H9 (cell line): ENCODE measurements at regions not wholly inside any gene's neighbourhood (a gene's known extent, or its start where the extent isn't known, plus 50 kb on each side); places are given as distances from the start of the nearest gene placed in this dataset.

Experiments
- DNase-seq: peaks from one replicate; pipeline ENCODE4 v3.0.0-alpha.2; 2017
- H2AFZ ChIP-seq: one replicate; pipeline ENCODE4 v1.6.1; 2013; ENCODE audit warnings: mild to moderate bottlenecking, low read length, control low read depth, moderate library complexity
- H2AK5ac ChIP-seq: 2 replicates; pipeline ENCODE4 v1.6.1; 2013; ENCODE audit warnings: low read length, control low read depth, mixed read lengths; ENCODE audit not compliant: insufficient read length
- H2BK120ac ChIP-seq: one replicate; pipeline ENCODE4 v1.6.1; 2013; ENCODE audit warnings: low read depth, mild to moderate bottlenecking, low read length, control low read depth, inconsistent platforms; ENCODE audit not compliant: poor library complexity, severe bottlenecking
- H2BK12ac ChIP-seq: 2 replicates; pipeline ENCODE4 v1.6.1; 2013; ENCODE audit warnings: low read length, control low read depth, mixed read lengths, low read depth; ENCODE audit not compliant: insufficient read length
- H2BK15ac ChIP-seq: 2 replicates; pipeline ENCODE4 v1.6.1; 2013; ENCODE audit warnings: low read depth, low read length, control low read depth
- H2BK20ac ChIP-seq: one replicate; pipeline ENCODE4 v1.6.1; 2013; ENCODE audit warnings: low read depth, mild to moderate bottlenecking, low read length, control low read depth, inconsistent platforms; ENCODE audit not compliant: poor library complexity, severe bottlenecking
- H2BK5ac ChIP-seq: 2 replicates; pipeline ENCODE4 v1.6.1; 2013; ENCODE audit warnings: low read length, control low read depth, mixed read lengths; ENCODE audit not compliant: insufficient read length
- H3K14ac ChIP-seq: 2 replicates; pipeline ENCODE4 v1.6.1; 2013; ENCODE audit warnings: low read length, control low read depth; ENCODE audit not compliant: insufficient read depth
- H3K18ac ChIP-seq: 2 replicates; pipeline ENCODE4 v1.6.1; 2013; ENCODE audit warnings: low read depth, mild to moderate bottlenecking, mixed read lengths, low read length, control low read depth; ENCODE audit not compliant: insufficient read length
- H3K23ac ChIP-seq: 2 replicates; pipeline ENCODE4 v1.6.1; 2013; ENCODE audit warnings: low read length, control low read depth, mixed read lengths, low read depth; ENCODE audit not compliant: insufficient read length
- H3K23me2 ChIP-seq: 2 replicates; pipeline ENCODE4 v1.6.1; 2013; ENCODE audit warnings: low read depth, mild to moderate bottlenecking, mixed read lengths, low read length, control low read depth; ENCODE audit not compliant: insufficient read length, poor library complexity, severe bottlenecking
- H3K27ac ChIP-seq: 2 replicates; pipeline ENCODE4 v1.5.1; 2013; ENCODE audit warnings: low read length, control low read depth, mixed read lengths, low read depth; ENCODE audit not compliant: insufficient read length
- H3K27me3 ChIP-seq: 2 replicates; pipeline ENCODE4 v1.6.1; 2013; ENCODE audit warnings: low read length, control low read depth, inconsistent platforms; ENCODE audit not compliant: insufficient read depth
- H3K4ac ChIP-seq: 2 replicates; pipeline ENCODE4 v1.6.1; 2013; ENCODE audit warnings: low read depth, mild to moderate bottlenecking, control low read depth, inconsistent platforms, low read length, moderate library complexity
- H3K4me1 ChIP-seq: 2 replicates; pipeline ENCODE4 v1.6.1; 2013; ENCODE audit warnings: low read length, control low read depth, inconsistent platforms; ENCODE audit not compliant: insufficient read depth
- H3K4me2 ChIP-seq: 2 replicates; pipeline ENCODE4 v1.6.1; 2013; ENCODE audit warnings: low read length, control low read depth, mixed read lengths; ENCODE audit not compliant: insufficient read length, insufficient read depth
- H3K56ac ChIP-seq: 2 replicates; pipeline ENCODE4 v1.6.1; 2013; ENCODE audit warnings: low read depth, mild to moderate bottlenecking, mixed read lengths, low read length, control low read depth; ENCODE audit not compliant: insufficient read length
- H3K79me1 ChIP-seq: 2 replicates; pipeline ENCODE4 v1.6.1; 2013; ENCODE audit warnings: low read depth, mild to moderate bottlenecking, moderate library complexity, low read length, control low read depth, inconsistent platforms; ENCODE audit not compliant: insufficient read depth, poor library complexity, severe bottlenecking
- H3K79me2 ChIP-seq: 2 replicates; pipeline ENCODE4 v1.6.1; 2013; ENCODE audit warnings: low read length, control low read depth, inconsistent platforms; ENCODE audit not compliant: insufficient read depth
- H3K9ac ChIP-seq: 2 replicates; pipeline ENCODE4 v1.6.1; 2013; ENCODE audit warnings: low read length, control low read depth, mixed read lengths; ENCODE audit not compliant: insufficient read length; ENCODE audit errors: extremely low read depth
- H3K9me3 ChIP-seq: one replicate; pipeline ENCODE4 v1.6.1; 2013; ENCODE audit warnings: low read depth, low read length, inconsistent platforms; ENCODE audit not compliant: control insufficient read depth
- H3T11ph ChIP-seq: one replicate; pipeline ENCODE4 v1.6.1; 2013; ENCODE audit warnings: mild to moderate bottlenecking, low read length, control low read depth, inconsistent platforms
- H4K20me1 ChIP-seq: one replicate; pipeline ENCODE4 v1.6.1; 2013; ENCODE audit not compliant: control insufficient read depth, insufficient read length, insufficient read depth
- H4K5ac ChIP-seq: 2 replicates; pipeline ENCODE4 v1.6.1; 2013; ENCODE audit warnings: low read depth, mild to moderate bottlenecking, mixed read lengths, low read length, control low read depth; ENCODE audit not compliant: insufficient read length
- H4K8ac ChIP-seq: replicated peaks from 2 replicates; pipeline ENCODE4 v1.6.1; 2013; ENCODE audit warnings: low read length, control low read depth, mixed read lengths, low read depth; ENCODE audit not compliant: insufficient read length
- H4K91ac ChIP-seq: 2 replicates; pipeline ENCODE4 v1.6.1; 2013; ENCODE audit warnings: low read depth, mild to moderate bottlenecking, moderate library complexity, mixed read lengths, low read length, control low read depth; ENCODE audit not compliant: insufficient read length
- H3K27ac Mint-ChIP-seq, 3 experiments: 2 replicates in 2 of 3; 3 replicates in 1 of 3; pipeline ENCODE4 v1.8.0; 2020 to 2021; ENCODE audit warnings: mixed read lengths in 3 of 3, mild to moderate bottlenecking in 1 of 3, moderate library complexity in 1 of 3
- H3K27me3 Mint-ChIP-seq: 2 replicates; pipeline ENCODE4 v1.8.0; 2021; ENCODE audit warnings: low read depth, mild to moderate bottlenecking, moderate library complexity, mixed read lengths
- H3K36me3 Mint-ChIP-seq, 3 experiments: 2 replicates in 2 of 3; 3 replicates in 1 of 3; pipeline ENCODE4 v1.8.0; 2020 to 2021; ENCODE audit warnings: low read depth in 3 of 3, mixed read lengths in 3 of 3; ENCODE audit not compliant: insufficient read depth in 1 of 3
- H3K4me1 Mint-ChIP-seq, 2 experiments: 2 replicates each; pipeline ENCODE4 v1.8.0; 2020; ENCODE audit warnings: mixed read lengths in 2 of 2
- H3K4me3 Mint-ChIP-seq, 2 experiments: 2 replicates in 1 of 2; 3 replicates in 1 of 2; pipeline ENCODE4 v1.8.0; 2020 to 2021; ENCODE audit warnings: mild to moderate bottlenecking in 2 of 2, mixed read lengths in 2 of 2, moderate library complexity in 1 of 2
- H3K9me3 Mint-ChIP-seq, 2 experiments: 2 replicates in 1 of 2; 3 replicates in 1 of 2; pipeline ENCODE4 v1.8.0; 2020; ENCODE audit warnings: mild to moderate bottlenecking in 2 of 2, mixed read lengths in 2 of 2, moderate library complexity in 1 of 2
- WGBS: extraction: QIAGEN DNeasy Blood & Tissue Kit; methylation state at CpG from one replicate; pipeline ENCODE4 v1.1.7; 2013; ENCODE audit warnings: missing lambda C conversion rate, low lambda C conversion rate, mixed read lengths; ENCODE audit not compliant: insufficient read length; ENCODE audit errors: extremely low coverage; 5-methylcytosine and 5-hydroxymethylcytosine counted together
- TF ChIP-seq, protein P1 (sequence below): fragments of 200-600 bp; sonication (generic); conservative IDR thresholded peaks from 3 replicates; pipeline ENCODE4 v1.8.0; 2021; ENCODE audit warnings: antibody characterized with exemption, mild to moderate bottlenecking

DNA sequence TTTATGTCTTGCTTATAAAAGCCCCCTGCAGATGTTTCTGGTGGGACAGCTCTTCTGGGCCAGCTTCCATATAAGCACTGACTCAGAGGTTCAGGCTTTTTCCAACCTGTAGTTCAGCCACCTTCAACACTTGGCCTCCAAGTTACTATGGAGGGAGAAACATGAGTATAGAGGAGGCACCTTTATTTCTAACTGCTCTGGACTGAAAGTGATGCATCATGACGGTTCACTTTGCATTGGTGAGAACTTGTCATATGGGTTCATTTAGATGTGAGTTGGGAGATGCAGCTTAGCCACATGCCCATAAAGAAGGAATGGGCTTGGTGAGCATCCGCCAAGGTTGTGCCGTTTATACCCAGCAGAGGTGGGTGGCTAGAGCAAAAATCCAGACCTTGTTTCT, 58.8 kb upstream of the CFAP161 start:
- Histone ChIP-seq H2BK15ac (no peak overlapping the region), H4K20me1 (no peaks in the 10 kb centered on the region), H4K91ac (no peak overlapping the region), H3K79me2 (no peaks in the 10 kb centered on the region), H2AK5ac (no peak overlapping the region), H4K5ac (no peak overlapping the region), H4K8ac (no peak overlapping the region), H2BK20ac (no peak overlapping the region), H3K27me3 (no peaks in the 10 kb centered on the region), H3K79me1 (no peaks in the 10 kb centered on the region), H3K14ac (no peak overlapping the region), H3K4me1 (no peaks in the 10 kb centered on the region), H3K27ac (no peak overlapping the region), H2BK12ac (no peak overlapping the region), H3K23me2 (no peaks in the 10 kb centered on the region), H3K9me3 (no peaks in the 10 kb centered on the region), H3T11ph (no peak overlapping the region), H3K9ac (no peak overlapping the region), H2AFZ (no peak overlapping the region), H3K23ac (no peak overlapping the region), H3K18ac (no peak overlapping the region), H3K4ac (no peak overlapping the region), H3K4me2 (no peak overlapping the region), H2BK120ac (no peak overlapping the region), H2BK5ac (no peak overlapping the region), H3K56ac (no peak overlapping the region)
- no peak overlapping the region; a peak in 1 of 7 replicates for H3K27ac Mint-ChIP-seq
- 0 out of 4 replicates have a peak, but pooled peaks cover 0 to 2% of the 10 kb centered on the region in 2 experiments for H3K4me1 Mint-ChIP-seq
- no peak for DNase-seq
- no CpG with 5 or more reads among the region's 3 CpGs for WGBS
- H3K4me3 Mint-ChIP-seq = no peak overlapping the region
- TF ChIP-seq, protein P1, sequence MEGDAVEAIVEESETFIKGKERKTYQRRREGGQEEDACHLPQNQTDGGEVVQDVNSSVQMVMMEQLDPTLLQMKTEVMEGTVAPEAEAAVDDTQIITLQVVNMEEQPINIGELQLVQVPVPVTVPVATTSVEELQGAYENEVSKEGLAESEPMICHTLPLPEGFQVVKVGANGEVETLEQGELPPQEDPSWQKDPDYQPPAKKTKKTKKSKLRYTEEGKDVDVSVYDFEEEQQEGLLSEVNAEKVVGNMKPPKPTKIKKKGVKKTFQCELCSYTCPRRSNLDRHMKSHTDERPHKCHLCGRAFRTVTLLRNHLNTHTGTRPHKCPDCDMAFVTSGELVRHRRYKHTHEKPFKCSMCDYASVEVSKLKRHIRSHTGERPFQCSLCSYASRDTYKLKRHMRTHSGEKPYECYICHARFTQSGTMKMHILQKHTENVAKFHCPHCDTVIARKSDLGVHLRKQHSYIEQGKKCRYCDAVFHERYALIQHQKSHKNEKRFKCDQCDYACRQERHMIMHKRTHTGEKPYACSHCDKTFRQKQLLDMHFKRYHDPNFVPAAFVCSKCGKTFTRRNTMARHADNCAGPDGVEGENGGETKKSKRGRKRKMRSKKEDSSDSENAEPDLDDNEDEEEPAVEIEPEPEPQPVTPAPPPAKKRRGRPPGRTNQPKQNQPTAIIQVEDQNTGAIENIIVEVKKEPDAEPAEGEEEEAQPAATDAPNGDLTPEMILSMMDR = no peak
- H3K27me3 Mint-ChIP-seq = peaks cover 6% of the 10 kb centered on the region
- H3K9me3 Mint-ChIP-seq = peaks cover 0 to 4% of the 10 kb centered on the region in 2 experiments; a peak in 4 of 5 replicates
- H3K36me3 Mint-ChIP-seq = no peaks in the 10 kb centered on the region
